HepG2 (cell line): ENCODE measurements at regions not wholly inside any gene's neighbourhood (a gene's known extent, or its start where the extent isn't known, plus 50 kb on each side); places are given as distances from the start of the nearest gene placed in this dataset.
A peak's percentile ranks its signal among the peaks of the same experiment; 100 is the strongest.

Source experiments
- CEBPB ChIP-seq: IDR thresholded peaks from 2 replicates; pipeline ENCODE4 v1.6.1; 2011; ENCODE audit warnings: low read depth, low read length, improper control_type of control experiment, borderline replicate concordance
- EHMT2 ChIP-seq: fragments of 200-600 bp; sonication (generic); IDR thresholded peaks from 2 replicates; pipeline ENCODE4 v1.7.0; 2017; ENCODE audit warnings: antibody characterized with exemption, low read depth, low read length, borderline replicate concordance
- GATAD1 ChIP-seq: IDR thresholded peaks from 2 replicates; pipeline ENCODE4 v1.6.1; 2016; ENCODE audit warnings: missing genetic modification reagents, missing compliant biosample characterization
- GATAD2A ChIP-seq: IDR thresholded peaks from 2 replicates; pipeline ENCODE4 v1.6.1; 2016
- IRF2 ChIP-seq: IDR thresholded peaks from 2 replicates; pipeline ENCODE4 v1.6.1; 2018; ENCODE audit warnings: missing genetic modification reagents, missing compliant biosample characterization
- KMT2B ChIP-seq: IDR thresholded peaks from 2 replicates; pipeline ENCODE4 v1.6.1; 2016; ENCODE audit warnings: missing genetic modification reagents, missing compliant biosample characterization
- NPAS2 ChIP-seq: sonication (generic); formaldehyde crosslinking; IDR thresholded peaks from 2 replicates; pipeline ENCODE4 v1.8.0; 2022; ENCODE audit warnings: mild to moderate bottlenecking, missing genetic modification reagents, borderline replicate concordance
- POLR2G ChIP-seq: fragments of 200-400 bp; formaldehyde crosslinking; IDR thresholded peaks from 2 replicates; pipeline ENCODE4 v1.6.1; 2018; ENCODE audit warnings: mild to moderate bottlenecking, low read depth, low read length, moderate library complexity
- RAD21 ChIP-seq: fragments of 450-650 bp; formaldehyde crosslinking; IDR thresholded peaks from 2 replicates; pipeline ENCODE4 v1.5.0; 2020; ENCODE audit warnings: mild to moderate bottlenecking
- SRSF1 ChIP-seq: fragments of 200-400 bp; formaldehyde crosslinking; optimal IDR thresholded peaks from 2 replicates; pipeline ENCODE3; 2017; ENCODE audit warnings: mild to moderate bottlenecking, low read depth, low read length, moderate library complexity
- STAG1 ChIP-seq: sonication (generic); formaldehyde crosslinking; IDR thresholded peaks from 2 replicates; pipeline ENCODE4 v1.4.0; 2020; ENCODE audit warnings: missing genetic modification reagents
- ZNF605 ChIP-seq: sonication (generic); formaldehyde crosslinking; IDR thresholded peaks from 2 replicates; pipeline ENCODE4 v1.8.0; 2022; ENCODE audit warnings: mild to moderate bottlenecking, missing genetic modification reagents
- TF ChIP-seq, protein P1 (sequence below): sonication (generic); formaldehyde crosslinking; conservative IDR thresholded peaks from 2 replicates; pipeline ENCODE4 v1.4.0; 2020; ENCODE audit warnings: mild to moderate bottlenecking, missing genetic modification reagents, moderate library complexity
- TF ChIP-seq, protein P2 (sequence below): sonication (generic); formaldehyde crosslinking; IDR thresholded peaks from 2 replicates; pipeline ENCODE4 v1.8.0; 2022; ENCODE audit warnings: missing genetic modification reagents, mild to moderate bottlenecking, moderate library complexity, borderline replicate concordance

DNA sequence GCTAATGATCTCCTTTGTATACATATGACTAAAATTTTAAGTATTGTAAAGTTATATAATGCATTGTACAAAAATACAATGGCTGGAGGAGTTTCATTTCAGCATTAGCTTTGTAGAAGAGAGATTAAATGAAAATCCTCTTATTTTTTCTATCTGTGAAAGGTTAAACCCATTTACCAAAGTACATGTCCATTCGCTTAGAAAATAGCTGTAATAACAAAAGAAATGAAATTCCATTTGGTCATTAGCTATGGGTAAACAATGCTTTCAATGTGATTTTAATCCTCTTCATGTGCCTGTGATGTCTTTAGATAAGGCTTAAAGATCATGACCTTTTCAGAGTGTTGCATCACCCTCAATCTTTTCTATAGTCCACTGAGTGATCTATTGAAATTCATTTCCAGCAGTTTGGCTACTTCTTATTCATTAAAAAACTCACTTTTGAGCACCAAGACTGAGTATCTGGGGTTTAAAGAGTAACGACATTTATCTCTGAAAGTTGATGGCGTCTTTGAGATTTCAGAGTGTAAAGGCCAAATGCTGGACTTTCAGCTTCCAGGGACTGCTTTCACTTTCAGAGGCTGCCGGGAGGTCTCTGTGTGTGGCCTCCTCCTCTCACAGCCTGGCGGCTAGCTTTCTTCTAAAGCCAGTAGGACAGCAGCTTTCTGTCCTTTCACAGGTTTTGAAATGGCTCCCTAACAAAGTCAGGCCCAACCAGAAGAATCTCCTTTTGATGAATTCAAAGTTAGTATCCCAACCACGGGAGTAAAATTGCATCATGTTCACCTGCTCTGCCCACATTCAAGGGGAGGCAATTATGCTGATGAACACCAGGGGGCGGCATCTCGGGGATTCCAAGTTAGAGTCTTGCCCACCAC, 701.4 kb upstream of the COBL start (continued):
- 0 out of 2 replicates have a peak, but pooled peaks have one; percentile 28 for TF ChIP-seq STAG1 (CRISPR knock-in tag)
- 0 out of 2 replicates have a peak, but pooled peaks have one; percentile 23 for TF ChIP-seq ZNF605 (CRISPR knock-in tag)
- TF ChIP-seq POLR2G: peak; percentile 43; the same call in 1 of the 2 replicates
- TF ChIP-seq, protein P1, sequence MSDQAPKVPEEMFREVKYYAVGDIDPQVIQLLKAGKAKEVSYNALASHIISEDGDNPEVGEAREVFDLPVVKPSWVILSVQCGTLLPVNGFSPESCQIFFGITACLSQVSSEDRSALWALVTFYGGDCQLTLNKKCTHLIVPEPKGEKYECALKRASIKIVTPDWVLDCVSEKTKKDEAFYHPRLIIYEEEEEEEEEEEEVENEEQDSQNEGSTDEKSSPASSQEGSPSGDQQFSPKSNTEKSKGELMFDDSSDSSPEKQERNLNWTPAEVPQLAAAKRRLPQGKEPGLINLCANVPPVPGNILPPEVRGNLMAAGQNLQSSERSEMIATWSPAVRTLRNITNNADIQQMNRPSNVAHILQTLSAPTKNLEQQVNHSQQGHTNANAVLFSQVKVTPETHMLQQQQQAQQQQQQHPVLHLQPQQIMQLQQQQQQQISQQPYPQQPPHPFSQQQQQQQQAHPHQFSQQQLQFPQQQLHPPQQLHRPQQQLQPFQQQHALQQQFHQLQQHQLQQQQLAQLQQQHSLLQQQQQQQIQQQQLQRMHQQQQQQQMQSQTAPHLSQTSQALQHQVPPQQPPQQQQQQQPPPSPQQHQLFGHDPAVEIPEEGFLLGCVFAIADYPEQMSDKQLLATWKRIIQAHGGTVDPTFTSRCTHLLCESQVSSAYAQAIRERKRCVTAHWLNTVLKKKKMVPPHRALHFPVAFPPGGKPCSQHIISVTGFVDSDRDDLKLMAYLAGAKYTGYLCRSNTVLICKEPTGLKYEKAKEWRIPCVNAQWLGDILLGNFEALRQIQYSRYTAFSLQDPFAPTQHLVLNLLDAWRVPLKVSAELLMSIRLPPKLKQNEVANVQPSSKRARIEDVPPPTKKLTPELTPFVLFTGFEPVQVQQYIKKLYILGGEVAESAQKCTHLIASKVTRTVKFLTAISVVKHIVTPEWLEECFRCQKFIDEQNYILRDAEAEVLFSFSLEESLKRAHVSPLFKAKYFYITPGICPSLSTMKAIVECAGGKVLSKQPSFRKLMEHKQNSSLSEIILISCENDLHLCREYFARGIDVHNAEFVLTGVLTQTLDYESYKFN (CRISPR knock-in tag): peak; percentile 45; the same call in 1 of the 2 replicates
- TF ChIP-seq SRSF1: no peak
- TF ChIP-seq RAD21: 0 out of 2 replicates have a peak, but pooled peaks have one; percentile 10
- peak; percentile 85 for TF ChIP-seq CEBPB
- 0 out of 2 replicates have a peak, but pooled peaks have one; percentile 30 for TF ChIP-seq EHMT2
- TF ChIP-seq IRF2 (CRISPR knock-in tag): peak; percentile 72
- TF ChIP-seq GATAD2A (CRISPR knock-in tag): peak; percentile 6; the same call in 1 of the 2 replicates
- no peak for TF ChIP-seq NPAS2 (CRISPR knock-in tag)
- TF ChIP-seq GATAD1: no peak
- TF ChIP-seq, protein P2, sequence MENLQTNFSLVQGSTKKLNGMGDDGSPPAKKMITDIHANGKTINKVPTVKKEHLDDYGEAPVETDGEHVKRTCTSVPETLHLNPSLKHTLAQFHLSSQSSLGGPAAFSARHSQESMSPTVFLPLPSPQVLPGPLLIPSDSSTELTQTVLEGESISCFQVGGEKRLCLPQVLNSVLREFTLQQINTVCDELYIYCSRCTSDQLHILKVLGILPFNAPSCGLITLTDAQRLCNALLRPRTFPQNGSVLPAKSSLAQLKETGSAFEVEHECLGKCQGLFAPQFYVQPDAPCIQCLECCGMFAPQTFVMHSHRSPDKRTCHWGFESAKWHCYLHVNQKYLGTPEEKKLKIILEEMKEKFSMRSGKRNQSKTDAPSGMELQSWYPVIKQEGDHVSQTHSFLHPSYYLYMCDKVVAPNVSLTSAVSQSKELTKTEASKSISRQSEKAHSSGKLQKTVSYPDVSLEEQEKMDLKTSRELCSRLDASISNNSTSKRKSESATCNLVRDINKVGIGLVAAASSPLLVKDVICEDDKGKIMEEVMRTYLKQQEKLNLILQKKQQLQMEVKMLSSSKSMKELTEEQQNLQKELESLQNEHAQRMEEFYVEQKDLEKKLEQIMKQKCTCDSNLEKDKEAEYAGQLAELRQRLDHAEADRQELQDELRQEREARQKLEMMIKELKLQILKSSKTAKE (CRISPR knock-in tag): no peak
- TF ChIP-seq KMT2B (CRISPR knock-in tag): no peak
